Endodermal cell (in vitro differentiated cells): ENCODE measurements at regions not wholly inside any gene's neighbourhood (a gene's known extent, or its start where the extent isn't known, plus 50 kb on each side); places are given as distances from the start of the nearest gene placed in this dataset.
"Not testable (repeated sequence)": the region's sequence is repeated elsewhere in the genome, so short reads cannot be mapped to it uniquely, and the experiment has no call there.

Source experiments
- DNase-seq: peaks from one replicate; pipeline ENCODE4 v3.0.0-alpha.2; 2017
- H3K27ac ChIP-seq: 2 replicates; pipeline ENCODE4 v1.5.1; 2013; ENCODE audit warnings: mild to moderate bottlenecking, low read depth, low read length, moderate library complexity
- H3K27me3 ChIP-seq: 2 replicates; pipeline ENCODE4 v1.6.1; 2013; ENCODE audit warnings: mild to moderate bottlenecking, low read length, moderate library complexity; ENCODE audit not compliant: insufficient read depth, control insufficient read depth, poor library complexity, severe bottlenecking
- H3K36me3 ChIP-seq: 2 replicates; pipeline ENCODE4 v1.7.0; 2013; ENCODE audit warnings: mild to moderate bottlenecking, low read length, moderate library complexity; ENCODE audit not compliant: control insufficient read depth, insufficient read depth
- H3K4me1 ChIP-seq: one replicate; pipeline ENCODE4 v1.7.0; 2013; ENCODE audit warnings: low read length; ENCODE audit not compliant: control insufficient read depth, insufficient read depth
- H3K4me3 ChIP-seq: 2 replicates; pipeline ENCODE4 v1.5.1; 2013; ENCODE audit warnings: mild to moderate bottlenecking, low read length, moderate library complexity
- H3K9ac ChIP-seq: 2 replicates; pipeline ENCODE4 v1.6.1; 2013; ENCODE audit warnings: mild to moderate bottlenecking, low read length, moderate library complexity; ENCODE audit not compliant: poor library complexity, severe bottlenecking; ENCODE audit errors: extremely low read depth
- H3K9me3 ChIP-seq: 2 replicates; pipeline ENCODE4 v1.6.1; 2013; ENCODE audit warnings: mild to moderate bottlenecking, low read length, moderate library complexity; ENCODE audit not compliant: control insufficient read depth
- H3K27ac Mint-ChIP-seq: 2 replicates; pipeline ENCODE4 v1.8.0; 2020; ENCODE audit warnings: mixed read lengths
- H3K27me3 Mint-ChIP-seq: 2 replicates; pipeline ENCODE4 v1.8.0; 2021; ENCODE audit warnings: mild to moderate bottlenecking, mixed read lengths; ENCODE audit not compliant: insufficient read depth
- H3K36me3 Mint-ChIP-seq: 2 replicates; pipeline ENCODE4 v1.8.0; 2020; ENCODE audit warnings: low read depth, mixed read lengths
- H3K4me1 Mint-ChIP-seq: 2 replicates; pipeline ENCODE4 v1.8.0; 2020; ENCODE audit warnings: mixed read lengths
- H3K4me3 Mint-ChIP-seq: 2 replicates; pipeline ENCODE4 v1.8.0; 2020; ENCODE audit warnings: mild to moderate bottlenecking, moderate library complexity, mixed read lengths
- H3K9me3 Mint-ChIP-seq: 2 replicates; pipeline ENCODE4 v1.8.0; 2020; ENCODE audit warnings: mild to moderate bottlenecking, mixed read lengths
- WGBS, 2 experiments: methylation state at CpG; one replicate each; pipeline versions ENCODE4 v1.1.5 to v1.1.7; 2013; ENCODE audit warnings: missing lambda C conversion rate in 2 of 2, mixed read lengths in 1 of 2; ENCODE audit not compliant: insufficient coverage in 1 of 2, insufficient read length in 1 of 2; 5-methylcytosine and 5-hydroxymethylcytosine counted together
- TF ChIP-seq, protein P1 (sequence below): fragments of 200-600 bp; sonication (generic); conservative IDR thresholded peaks from 2 replicates; pipeline ENCODE4 v1.5.0; 2021; ENCODE audit warnings: antibody characterized with exemption, mild to moderate bottlenecking

DNA sequence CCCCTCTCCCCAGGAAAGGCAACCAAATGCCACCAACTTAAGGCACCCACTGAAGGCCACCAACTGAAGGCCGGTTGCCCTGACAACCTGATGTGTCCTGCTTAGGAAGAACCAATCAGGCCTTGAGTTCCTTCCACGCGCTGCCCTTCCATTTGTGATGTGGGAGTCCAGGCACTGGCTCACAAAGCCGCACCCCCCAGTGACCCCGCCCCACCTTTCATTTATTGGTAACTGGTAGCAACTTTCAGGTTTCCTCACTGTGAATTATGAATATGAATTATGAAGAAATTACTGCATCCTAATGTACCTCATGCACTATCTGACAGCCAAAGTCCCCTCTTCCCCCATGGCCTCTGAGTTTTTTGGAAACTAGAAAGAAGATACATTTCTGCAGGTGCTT is 2943.1 kb upstream of the OR11H1 start:
- not testable (repeated sequence) for DNase-seq, H3K27ac ChIP-seq, H3K9ac ChIP-seq, H3K27ac Mint-ChIP-seq, H3K9me3 ChIP-seq, H3K36me3 Mint-ChIP-seq, H3K4me1 Mint-ChIP-seq, H3K4me3 ChIP-seq, H3K27me3 Mint-ChIP-seq, H3K36me3 ChIP-seq, H3K4me1 ChIP-seq, H3K4me3 Mint-ChIP-seq, H3K27me3 ChIP-seq
- H3K9me3 Mint-ChIP-seq: peaks cover 29% of the 10 kb centered on the region
- 85% methylated on average over 4 of the region's 5 CpGs; no CpG with 5 or more reads in 1 of the 2 experiments for WGBS, 2 experiments

DNA sequence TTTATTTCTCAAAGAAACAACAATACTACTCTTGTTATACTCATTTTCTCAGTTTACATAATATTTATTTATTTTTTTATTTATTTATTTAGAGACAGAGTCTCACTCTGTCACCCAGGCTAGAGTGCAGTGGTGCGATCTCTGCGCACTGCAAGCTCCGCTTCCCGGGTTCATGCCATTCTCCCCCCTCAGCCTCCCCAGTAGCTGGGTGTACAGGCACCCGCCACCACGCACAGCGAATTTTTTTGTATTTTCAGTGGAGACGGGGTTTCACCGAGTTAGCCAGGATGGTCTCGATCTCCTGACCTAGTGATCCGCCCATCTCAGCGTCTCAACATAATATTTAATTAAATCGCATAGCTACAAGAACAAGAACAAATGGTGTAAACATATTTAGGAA is 2932.3 kb upstream of the OR11H1 start:
- WGBS, 2 experiments: 78 to 84% methylated on average over 10 to 13 of the region's 13 CpGs

DNA sequence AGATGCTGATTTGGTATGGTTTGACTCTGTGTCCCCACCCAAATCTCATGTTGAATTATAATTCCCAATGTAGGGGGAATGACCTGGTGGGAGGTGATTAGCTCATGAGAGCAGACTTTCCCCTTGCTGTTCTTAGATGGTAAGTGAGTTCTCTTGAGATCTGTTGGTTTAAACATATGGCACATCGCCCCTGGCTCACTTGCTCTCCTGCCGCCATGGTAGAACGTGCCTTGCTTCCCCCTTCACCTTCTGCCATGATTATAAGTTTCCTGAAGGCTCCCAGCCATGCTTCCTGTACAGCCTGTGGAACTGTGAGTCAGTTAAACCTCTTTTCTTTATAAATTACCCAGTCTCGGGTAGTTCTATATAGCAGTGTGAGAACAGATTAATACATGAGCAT is 2930.2 kb upstream of the OR11H1 start:
- H3K4me1 Mint-ChIP-seq, H3K36me3 Mint-ChIP-seq, H3K27me3 Mint-ChIP-seq, H3K9ac ChIP-seq, H3K27ac Mint-ChIP-seq, DNase-seq, H3K4me1 ChIP-seq, H3K4me3 Mint-ChIP-seq, H3K27ac ChIP-seq, H3K36me3 ChIP-seq, H3K4me3 ChIP-seq, H3K27me3 ChIP-seq: not testable (repeated sequence)
- H3K9me3 ChIP-seq: peaks cover 58% of the 10 kb centered on the region
- WGBS, 2 experiments: 72 to 73% methylated on average over 3 of the region's 4 CpGs
- H3K9me3 Mint-ChIP-seq: peaks cover 85% of the 10 kb centered on the region

More for the DNA sequence above, 2932.3 kb upstream of the OR11H1 start:
- not testable (repeated sequence) for DNase-seq, H3K36me3 Mint-ChIP-seq, H3K4me1 Mint-ChIP-seq, H3K27me3 Mint-ChIP-seq, H3K27ac ChIP-seq, H3K4me1 ChIP-seq, H3K9ac ChIP-seq, H3K4me3 Mint-ChIP-seq, H3K27ac Mint-ChIP-seq, H3K4me3 ChIP-seq, H3K27me3 ChIP-seq, H3K36me3 ChIP-seq
- H3K9me3 ChIP-seq: peaks cover 66% of the 10 kb centered on the region
- H3K9me3 Mint-ChIP-seq: peaks cover 85% of the 10 kb centered on the region

DNA sequence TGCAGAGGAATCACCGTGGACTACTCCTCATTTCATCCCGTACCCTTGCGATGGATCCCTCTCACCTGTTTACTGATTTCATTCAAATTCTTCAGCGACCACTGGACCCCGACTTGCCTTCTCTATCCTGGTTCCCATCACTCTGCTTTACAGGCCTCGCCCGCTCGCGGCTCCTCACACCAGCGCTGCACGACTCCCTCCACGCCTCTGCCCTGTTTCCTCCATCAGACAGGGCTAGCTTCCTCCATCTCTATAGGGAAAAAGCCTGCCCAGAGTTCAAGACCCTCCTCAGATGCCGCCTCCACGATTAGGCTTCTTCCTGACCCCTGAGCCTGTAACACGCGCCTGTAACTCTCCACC is 2926.5 kb upstream of the OR11H1 start:
- not testable (repeated sequence) for H3K27ac Mint-ChIP-seq, H3K36me3 ChIP-seq, H3K27me3 Mint-ChIP-seq, H3K9ac ChIP-seq, H3K36me3 Mint-ChIP-seq, H3K27ac ChIP-seq, H3K4me3 Mint-ChIP-seq, H3K27me3 ChIP-seq, DNase-seq, H3K4me1 ChIP-seq, H3K4me3 ChIP-seq, H3K4me1 Mint-ChIP-seq
- 85 to 87% methylated on average over 12 to 16 of the region's 16 CpGs for WGBS, 2 experiments
- peaks cover 90% of the 10 kb centered on the region for H3K9me3 Mint-ChIP-seq
- peaks cover 75% of the 10 kb centered on the region for H3K9me3 ChIP-seq

DNA sequence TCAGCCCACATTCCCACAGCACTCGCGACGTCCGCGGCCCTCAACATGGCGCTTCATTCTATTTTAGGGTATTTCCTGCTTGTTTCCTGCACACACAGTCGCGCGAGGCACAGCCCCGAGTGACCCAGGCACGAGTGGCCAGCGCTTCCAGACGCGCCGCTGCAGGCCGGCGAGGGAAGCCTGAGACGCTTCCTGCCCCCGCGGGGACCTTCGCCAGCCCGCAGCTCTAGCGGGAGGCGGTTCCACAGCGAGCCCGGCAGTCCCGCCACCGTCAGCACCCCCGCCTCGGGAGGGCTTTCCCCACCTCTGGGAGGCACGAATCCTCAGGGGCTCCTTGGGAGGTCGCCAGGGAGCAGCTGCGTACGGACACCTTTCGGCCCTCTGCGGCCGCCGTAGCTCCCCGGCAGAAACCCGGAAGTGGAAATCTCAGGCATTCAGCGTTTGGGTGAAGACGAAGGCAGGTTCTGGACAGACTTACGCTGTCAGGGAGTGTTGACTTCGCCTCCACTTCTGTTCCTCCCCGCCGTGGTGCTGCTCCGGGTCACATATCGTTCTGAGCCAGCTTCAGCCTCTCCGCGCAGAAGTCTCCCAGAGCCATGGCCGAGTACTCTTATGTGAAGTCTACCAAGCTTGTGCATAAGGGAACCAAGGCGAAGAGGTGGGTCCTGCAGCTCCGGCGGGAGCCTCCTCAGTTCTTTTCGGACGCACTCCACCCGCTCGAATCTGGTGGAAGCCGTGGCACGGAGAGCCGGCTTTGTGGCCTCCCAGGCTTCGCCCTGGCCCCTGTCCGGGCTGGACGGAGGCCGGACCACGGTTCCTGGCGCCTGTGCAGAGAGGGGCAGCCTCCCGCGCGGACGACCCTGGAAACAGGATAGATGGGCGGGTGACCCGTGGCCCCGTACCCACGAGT is 2925.9 kb upstream of the OR11H1 start:
- H3K36me3 Mint-ChIP-seq: no peaks in the 10 kb centered on the region

DNA sequence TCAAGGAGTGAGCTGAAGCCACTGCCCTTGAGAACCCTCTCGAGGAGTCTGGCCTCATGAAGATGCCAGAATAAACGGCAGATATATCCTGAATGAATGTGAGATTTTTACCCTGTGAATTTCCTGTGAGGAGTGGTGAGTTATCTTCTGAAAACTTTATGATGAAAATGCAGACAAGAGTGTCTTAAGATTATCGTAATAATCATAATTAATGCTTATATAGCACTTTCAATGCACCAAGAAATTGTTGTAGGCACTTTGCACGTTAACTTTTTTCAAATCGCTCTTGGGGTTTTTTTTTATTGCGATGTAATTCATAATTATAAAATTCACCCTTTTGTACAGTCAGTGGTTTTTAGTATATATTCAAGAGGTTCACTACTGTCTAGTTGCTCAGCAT is 2924.6 kb upstream of the OR11H1 start:
- H3K9me3 ChIP-seq: peaks cover 81% of the 10 kb centered on the region
- DNase-seq, H3K4me1 ChIP-seq: not testable (repeated sequence)

More for the DNA sequence above, 2925.9 kb upstream of the OR11H1 start:
- H3K4me3 Mint-ChIP-seq: no peak overlapping the region
- H3K27me3 Mint-ChIP-seq: no peaks in the 10 kb centered on the region
- no peak for DNase-seq
- peaks cover 82% of the 10 kb centered on the region for H3K9me3 ChIP-seq
- peaks cover 92% of the 10 kb centered on the region for H3K9me3 Mint-ChIP-seq
- no peaks in the 10 kb centered on the region for H3K27me3 ChIP-seq
- TF ChIP-seq, protein P1, sequence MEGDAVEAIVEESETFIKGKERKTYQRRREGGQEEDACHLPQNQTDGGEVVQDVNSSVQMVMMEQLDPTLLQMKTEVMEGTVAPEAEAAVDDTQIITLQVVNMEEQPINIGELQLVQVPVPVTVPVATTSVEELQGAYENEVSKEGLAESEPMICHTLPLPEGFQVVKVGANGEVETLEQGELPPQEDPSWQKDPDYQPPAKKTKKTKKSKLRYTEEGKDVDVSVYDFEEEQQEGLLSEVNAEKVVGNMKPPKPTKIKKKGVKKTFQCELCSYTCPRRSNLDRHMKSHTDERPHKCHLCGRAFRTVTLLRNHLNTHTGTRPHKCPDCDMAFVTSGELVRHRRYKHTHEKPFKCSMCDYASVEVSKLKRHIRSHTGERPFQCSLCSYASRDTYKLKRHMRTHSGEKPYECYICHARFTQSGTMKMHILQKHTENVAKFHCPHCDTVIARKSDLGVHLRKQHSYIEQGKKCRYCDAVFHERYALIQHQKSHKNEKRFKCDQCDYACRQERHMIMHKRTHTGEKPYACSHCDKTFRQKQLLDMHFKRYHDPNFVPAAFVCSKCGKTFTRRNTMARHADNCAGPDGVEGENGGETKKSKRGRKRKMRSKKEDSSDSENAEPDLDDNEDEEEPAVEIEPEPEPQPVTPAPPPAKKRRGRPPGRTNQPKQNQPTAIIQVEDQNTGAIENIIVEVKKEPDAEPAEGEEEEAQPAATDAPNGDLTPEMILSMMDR: no peak
- H3K27ac ChIP-seq: no peak overlapping the region
- 84 to 87% methylated on average over 61 to 75 of the region's 75 CpGs for WGBS, 2 experiments
- H3K9ac ChIP-seq: no peak overlapping the region
- H3K4me1 ChIP-seq: no peaks in the 10 kb centered on the region
- no peaks in the 10 kb centered on the region for H3K36me3 ChIP-seq
- no peak overlapping the region for H3K4me3 ChIP-seq
- no peak overlapping the region for H3K27ac Mint-ChIP-seq
- no peaks in the 10 kb centered on the region for H3K4me1 Mint-ChIP-seq

More for the DNA sequence above, 2924.6 kb upstream of the OR11H1 start:
- H3K36me3 Mint-ChIP-seq, H3K9ac ChIP-seq, H3K4me3 ChIP-seq, H3K36me3 ChIP-seq, H3K27ac ChIP-seq, H3K27ac Mint-ChIP-seq, H3K27me3 ChIP-seq, H3K4me3 Mint-ChIP-seq, H3K4me1 Mint-ChIP-seq, H3K27me3 Mint-ChIP-seq: not testable (repeated sequence)
- H3K9me3 Mint-ChIP-seq: peaks cover 94% of the 10 kb centered on the region
- WGBS, 2 experiments: 70 to 74% methylated on average over 2 to 5 of the region's 6 CpGs
